ENCODE measurements at regions not wholly inside any gene's neighbourhood (a gene's known extent, or its start where the extent isn't known, plus 50 kb on each side); places are given as distances from the start of the nearest gene placed in this dataset.

DNA sequence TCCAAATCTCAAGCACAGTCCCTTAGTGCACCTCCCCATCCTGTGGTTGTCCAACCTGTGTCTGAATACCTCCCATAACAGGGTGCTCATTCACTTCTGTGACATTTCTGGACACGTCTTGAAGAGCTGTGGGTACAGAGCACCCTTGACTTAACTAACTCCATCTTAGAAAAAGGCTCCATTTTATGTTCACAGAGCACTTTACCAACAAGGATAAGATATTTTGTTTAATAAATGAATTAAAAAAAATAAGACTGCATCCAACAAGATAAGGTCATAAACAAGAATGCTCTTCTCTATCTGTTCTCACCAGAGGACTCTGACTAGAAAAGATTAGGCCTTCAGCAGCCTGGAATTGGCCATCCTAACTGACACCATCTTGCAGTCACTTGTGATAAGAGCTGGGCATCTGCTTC, 335.2 kb upstream of the ZNF32 start:
- ATAC-seq: no peak
- intact Hi-C loops (cut with DNase I, micrococcal nuclease): no loop called here

DNA sequence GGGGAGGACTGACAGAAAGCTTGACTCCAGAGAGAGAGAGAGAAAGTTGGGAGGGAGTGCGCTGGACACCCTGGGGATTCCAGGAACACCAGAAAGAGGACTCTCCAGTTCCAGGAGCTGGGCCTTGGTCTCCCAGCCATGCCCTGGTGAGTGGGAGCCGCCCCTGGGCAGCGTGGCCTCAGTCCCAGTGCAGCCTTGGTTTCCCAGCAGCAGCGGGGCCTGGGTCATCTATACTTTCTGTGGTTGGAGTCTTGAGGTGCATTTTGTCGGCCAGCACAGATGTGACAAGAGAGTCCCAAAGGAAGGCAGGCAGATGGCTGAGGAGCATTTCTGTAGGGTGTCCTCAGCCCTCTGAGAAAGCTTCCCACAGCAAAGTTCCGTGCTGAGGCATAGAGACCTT, 334.7 kb upstream of the ZNF32 start:
- ChIA-PET POLR2A (no interaction called here), CTCF (interaction anchor here (0.6 kb wide), 1 partner anchor 55 kb away, joined by 3 read pairs; no protein-coding TSS in a partner anchor)
- Mint-ChIP-seq H3K4me1 (peaks cover 6% of the 10 kb centered on the region), H3K4me3 (no peak overlapping the region), H3K36me3 (ENCODE audit: low read depth) (no peaks in the 10 kb centered on the region), H3K27ac (no peak overlapping the region), H3K27me3 (no peaks in the 10 kb centered on the region), H3K9me3 (ENCODE audit: low read depth) (no peaks in the 10 kb centered on the region)
- DNase-seq (no peak), ATAC-seq (no peak)
- intact Hi-C loops (cut with DNase I, micrococcal nuclease): no loop called here

More for the DNA sequence above, 335.2 kb upstream of the ZNF32 start:
- no peaks in the 10 kb centered on the region for H3K36me3 Mint-ChIP-seq (ENCODE audit: low read depth)
- CTCF ChIA-PET: interaction anchor here (0.6 to 1.1 kb wide), 3 partner anchors 9 to 1266 kb away, joined by 3 read pairs; no protein-coding TSS in a partner anchor
- H3K4me3 Mint-ChIP-seq: no peak overlapping the region
- H3K27ac Mint-ChIP-seq: no peak overlapping the region
- no peaks in the 10 kb centered on the region for H3K9me3 Mint-ChIP-seq (ENCODE audit: low read depth)
- H3K27me3 Mint-ChIP-seq: no peaks in the 10 kb centered on the region
- peaks cover 6% of the 10 kb centered on the region for H3K4me1 Mint-ChIP-seq
- no peak for DNase-seq
- POLR2A ChIA-PET: no interaction called here

DNA sequence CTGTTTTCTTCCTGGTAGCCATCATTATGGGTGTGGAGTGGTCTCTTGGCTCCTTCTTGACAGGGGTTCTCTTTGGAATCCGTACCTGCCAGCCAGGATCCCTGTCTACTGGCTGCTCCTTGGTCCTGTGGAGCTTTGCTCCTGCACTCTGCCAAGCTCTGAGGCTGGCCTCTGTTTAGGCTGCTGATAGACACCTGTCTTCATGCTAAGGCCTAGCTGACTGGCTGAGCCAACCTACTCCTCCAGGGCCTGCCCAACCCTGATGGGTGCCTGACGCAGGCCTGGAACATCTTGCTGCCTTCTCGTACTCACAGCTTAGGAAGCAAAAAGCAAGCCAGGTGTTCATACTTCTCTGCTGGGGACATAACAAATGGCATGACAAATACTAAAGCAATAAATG, 333.6 kb upstream of the ZNF32 start:
- H3K27me3 Mint-ChIP-seq: no peaks in the 10 kb centered on the region
- ATAC-seq: no peak
- DNase-seq: no peak
- H3K9me3 Mint-ChIP-seq (ENCODE audit: low read depth): no peaks in the 10 kb centered on the region
- intact Hi-C loops (cut with DNase I, micrococcal nuclease): no loop called here
- no peak overlapping the region for H3K27ac Mint-ChIP-seq
- POLR2A ChIA-PET: no interaction called here
- no peaks in the 10 kb centered on the region for H3K36me3 Mint-ChIP-seq (ENCODE audit: low read depth)
- no peak overlapping the region for H3K4me3 Mint-ChIP-seq
- peaks cover 6% of the 10 kb centered on the region for H3K4me1 Mint-ChIP-seq
- CTCF ChIA-PET: no interaction called here

DNA sequence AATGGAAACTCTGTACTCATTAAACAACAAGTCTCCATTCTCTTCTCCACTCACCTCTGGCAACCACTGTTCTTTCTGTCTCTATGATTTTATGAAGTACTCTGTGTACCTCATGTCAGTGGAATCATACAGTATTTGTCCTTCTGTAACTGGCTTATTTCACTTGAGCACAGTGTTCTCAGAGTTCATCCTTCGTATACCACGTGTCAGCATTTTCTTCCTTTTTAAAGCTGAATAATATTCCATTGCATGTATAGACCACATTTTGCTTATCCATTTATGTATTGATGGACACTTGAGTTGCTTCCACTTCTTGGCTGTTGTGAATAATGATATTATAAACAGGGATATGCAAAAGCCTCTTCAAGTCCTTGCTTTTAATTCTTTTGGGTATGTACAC, 333.0 kb upstream of the ZNF32 start:
- Mint-ChIP-seq H3K9me3 (ENCODE audit: low read depth) (no peaks in the 10 kb centered on the region), H3K4me1 (peaks cover 6% of the 10 kb centered on the region), H3K4me3 (no peak overlapping the region), H3K27ac (no peak overlapping the region), H3K36me3 (ENCODE audit: low read depth) (no peaks in the 10 kb centered on the region), H3K27me3 (no peaks in the 10 kb centered on the region)
- ATAC-seq (no peak), DNase-seq (no peak)
- intact Hi-C loops (cut with DNase I, micrococcal nuclease): no loop called here
- POLR2A ChIA-PET: no interaction called here
- CTCF ChIA-PET: no interaction called here

DNA sequence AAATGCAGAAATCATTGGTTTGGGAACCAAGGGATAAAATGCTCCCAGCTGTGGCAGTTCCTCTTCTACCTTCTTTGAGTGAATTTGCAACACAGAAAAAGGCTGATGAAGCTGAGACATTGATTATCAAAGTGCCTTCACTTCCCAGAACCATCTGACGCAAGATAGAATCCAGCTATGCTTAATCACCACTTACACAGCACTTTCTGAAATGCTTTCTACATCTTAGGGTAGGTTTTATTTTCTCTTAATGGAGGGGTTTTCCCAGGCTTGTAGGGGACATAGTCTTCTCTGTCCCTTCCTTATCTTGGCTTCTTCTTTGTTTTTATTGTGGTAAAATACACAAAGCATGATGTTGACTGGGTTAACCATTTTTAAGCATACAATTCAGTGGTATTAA, 332.6 kb upstream of the ZNF32 start:
- Mint-ChIP-seq H3K4me1 (peaks cover 6% of the 10 kb centered on the region), H3K36me3 (ENCODE audit: low read depth) (no peaks in the 10 kb centered on the region), H3K4me3 (no peak overlapping the region), H3K27me3 (no peaks in the 10 kb centered on the region), H3K9me3 (ENCODE audit: low read depth) (no peaks in the 10 kb centered on the region), H3K27ac (no peak overlapping the region)
- POLR2A ChIA-PET: no interaction called here
- ATAC-seq (no peak), DNase-seq (no peak)
- intact Hi-C loops (cut with DNase I, micrococcal nuclease): no loop called here
- CTCF ChIA-PET: interaction anchor here (0.6 kb wide), 1 partner anchor 59 kb away, joined by 3 read pairs; no protein-coding TSS in a partner anchor

DNA sequence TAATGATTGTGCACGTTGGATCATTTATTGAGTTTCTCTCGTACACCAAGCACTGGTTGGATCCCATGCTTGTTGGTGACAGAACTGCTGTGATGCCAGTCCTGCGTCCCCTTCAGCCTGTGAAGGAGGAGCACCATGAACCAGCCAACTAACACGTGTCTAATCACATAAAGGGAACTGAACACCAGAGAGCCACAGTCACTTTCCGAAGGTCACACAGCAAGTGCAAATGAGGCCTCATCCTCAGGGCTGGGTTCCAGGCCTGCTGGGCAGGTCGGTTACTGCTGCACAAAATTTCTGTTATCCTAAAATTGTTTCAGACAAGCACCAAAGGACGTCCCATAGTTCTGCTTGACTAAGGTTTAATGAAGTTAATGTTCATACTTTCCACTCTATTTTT, 332.0 kb upstream of the ZNF32 start:
- DNase-seq (no peak), ATAC-seq (no peak)
- ChIA-PET CTCF (interaction anchor here (0.6 kb wide), 1 partner anchor 60 kb away, joined by 3 read pairs; no protein-coding TSS in a partner anchor), POLR2A (no interaction called here)
- no peaks in the 10 kb centered on the region for H3K9me3 Mint-ChIP-seq (ENCODE audit: low read depth)
- no peak overlapping the region for H3K27ac Mint-ChIP-seq
- intact Hi-C loops (cut with DNase I, micrococcal nuclease): no loop called here
- H3K36me3 Mint-ChIP-seq (ENCODE audit: low read depth): no peaks in the 10 kb centered on the region
- H3K4me3 Mint-ChIP-seq: no peak overlapping the region
- H3K4me1 Mint-ChIP-seq: peaks cover 6% of the 10 kb centered on the region
- no peaks in the 10 kb centered on the region for H3K27me3 Mint-ChIP-seq

DNA sequence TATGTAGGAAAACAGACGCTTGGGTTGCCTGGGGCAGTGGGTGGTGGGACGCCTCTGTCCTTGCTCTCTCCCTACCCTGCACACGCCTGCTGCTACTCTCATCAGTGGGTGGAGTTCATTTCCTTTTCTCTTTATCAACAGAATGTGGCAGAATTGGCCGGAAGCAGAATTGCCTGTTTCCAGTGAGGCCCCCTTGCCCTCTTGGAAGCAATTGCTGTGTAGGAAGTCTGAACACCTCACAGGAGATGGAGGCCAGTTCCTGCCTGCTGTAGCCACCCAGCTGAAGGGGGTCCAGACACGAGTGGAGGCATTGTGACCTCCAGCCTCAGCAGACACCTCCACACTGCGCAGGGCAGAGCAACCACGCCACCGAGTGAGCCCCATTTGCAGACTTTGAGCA, 331.6 kb upstream of the ZNF32 start:
- no peak for DNase-seq
- no peak for ATAC-seq
- H3K4me3 Mint-ChIP-seq: no peak overlapping the region
- H3K27me3 Mint-ChIP-seq: no peaks in the 10 kb centered on the region
- ChIA-PET CTCF (no interaction called here), POLR2A (no interaction called here)
- H3K9me3 Mint-ChIP-seq (ENCODE audit: low read depth): no peaks in the 10 kb centered on the region
- H3K4me1 Mint-ChIP-seq: peaks cover 6% of the 10 kb centered on the region
- H3K27ac Mint-ChIP-seq: no peak overlapping the region
- H3K36me3 Mint-ChIP-seq (ENCODE audit: low read depth): no peaks in the 10 kb centered on the region
- intact Hi-C loops (cut with DNase I, micrococcal nuclease): no loop called here

DNA sequence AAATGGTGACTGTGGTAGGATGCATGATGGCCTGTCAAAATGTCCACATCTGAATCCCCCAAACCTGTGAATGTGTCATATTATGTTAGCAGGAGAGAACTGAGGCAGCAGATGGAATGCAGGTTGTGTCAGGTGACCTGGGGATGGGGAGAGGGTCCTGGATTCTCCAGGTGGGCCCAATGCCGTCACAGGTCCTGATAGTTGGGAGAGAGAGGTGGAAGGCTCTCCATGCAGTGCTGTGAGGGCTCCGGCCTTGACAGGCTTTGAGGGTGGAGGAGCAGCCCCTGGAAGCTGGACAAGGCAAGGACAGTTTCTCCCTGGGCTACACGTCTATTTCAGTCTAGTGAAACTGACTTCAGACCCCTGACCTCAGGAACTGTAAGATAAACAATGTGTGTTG, 330.9 kb upstream of the ZNF32 start:
- H3K27ac Mint-ChIP-seq: no peak overlapping the region

DNA sequence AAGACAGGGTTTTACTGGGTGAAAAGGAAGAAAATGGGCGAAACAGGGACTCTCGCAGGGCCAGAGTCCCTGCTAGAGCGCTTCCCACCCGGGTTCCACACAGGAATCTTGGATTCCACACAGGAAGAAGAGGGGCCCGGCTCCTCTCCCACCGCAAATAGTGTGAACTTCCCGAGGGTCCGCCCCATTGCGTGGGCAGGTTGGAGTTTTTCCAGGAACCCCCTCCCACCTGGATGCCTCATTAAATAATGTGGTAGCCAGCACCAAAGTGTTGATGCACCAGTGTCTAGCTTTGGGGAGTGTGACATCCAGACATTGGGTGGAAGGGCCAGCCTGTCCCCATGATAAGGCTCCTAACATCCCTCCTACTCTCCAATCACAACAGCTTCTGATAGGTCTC, 330.3 kb upstream of the ZNF32 start:
- CTCF ChIA-PET: interaction anchor here (0.6 kb wide), 1 partner anchor 1221 kb away, joined by 3 read pairs; no protein-coding TSS in a partner anchor
- no peak for DNase-seq
- POLR2A ChIA-PET: interaction anchor here (0.6 kb wide), 1 partner anchor 310 kb away, joined by 5 read pairs; no protein-coding TSS in a partner anchor
- H3K4me1 Mint-ChIP-seq: peaks cover 6% of the 10 kb centered on the region
- no peaks in the 10 kb centered on the region for H3K9me3 Mint-ChIP-seq (ENCODE audit: low read depth)
- no peak overlapping the region for H3K4me3 Mint-ChIP-seq
- ATAC-seq: no peak
- intact Hi-C loops (cut with DNase I, micrococcal nuclease): no loop called here
- no peak overlapping the region for H3K27ac Mint-ChIP-seq
- no peaks in the 10 kb centered on the region for H3K27me3 Mint-ChIP-seq
- H3K36me3 Mint-ChIP-seq (ENCODE audit: low read depth): no peaks in the 10 kb centered on the region

More for the DNA sequence above, 330.9 kb upstream of the ZNF32 start:
- ChIA-PET POLR2A (no interaction called here), CTCF (no interaction called here)
- H3K4me1 Mint-ChIP-seq: peaks cover 6% of the 10 kb centered on the region
- H3K4me3 Mint-ChIP-seq: no peak overlapping the region
- no peaks in the 10 kb centered on the region for H3K36me3 Mint-ChIP-seq (ENCODE audit: low read depth)
- DNase-seq: no peak
- H3K9me3 Mint-ChIP-seq (ENCODE audit: low read depth): no peaks in the 10 kb centered on the region
- no peaks in the 10 kb centered on the region for H3K27me3 Mint-ChIP-seq
- intact Hi-C loops (cut with DNase I, micrococcal nuclease): no loop called here
- ATAC-seq: no peak

DNA sequence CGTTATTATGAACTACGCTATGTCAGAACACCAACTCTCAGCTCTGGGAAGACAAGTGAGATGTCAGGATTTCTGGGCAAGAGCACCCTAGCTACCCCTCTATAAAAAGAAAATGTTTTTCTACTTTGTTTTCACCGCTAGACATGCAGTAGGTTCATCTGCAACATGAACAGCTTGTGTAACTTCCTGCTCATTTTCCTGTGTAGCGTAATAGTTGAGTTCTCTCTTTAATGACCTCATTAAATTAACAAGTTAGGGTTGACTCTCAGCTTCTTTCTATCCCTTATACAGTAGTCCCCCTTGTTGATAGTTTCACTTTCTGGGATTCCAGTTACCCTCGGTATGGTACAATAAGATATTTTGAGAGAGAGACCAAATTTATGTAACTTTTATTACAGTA, 329.4 kb upstream of the ZNF32 start:
- peaks cover 6% of the 10 kb centered on the region for H3K4me1 Mint-ChIP-seq
- no peak for ATAC-seq
- POLR2A ChIA-PET: no interaction called here

DNA sequence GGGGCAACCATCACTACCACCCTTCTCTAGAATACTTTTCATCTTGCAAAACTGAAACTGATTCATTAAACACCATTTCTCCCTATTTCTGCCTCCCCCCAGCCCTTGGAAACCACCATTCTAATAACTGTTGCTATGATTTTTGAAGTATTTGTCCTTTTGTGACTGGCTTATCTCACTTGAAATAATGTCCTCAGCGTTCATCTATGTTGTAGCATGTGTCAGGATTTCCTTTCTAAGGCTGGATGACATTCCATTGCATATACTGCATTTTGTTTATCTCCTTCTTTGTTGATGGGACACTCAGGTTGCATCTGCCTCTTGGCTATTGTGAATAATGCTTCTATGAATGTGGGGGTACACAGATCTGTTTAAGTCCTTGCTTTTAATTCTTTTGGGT, 327.6 kb upstream of the ZNF32 start:
- peaks cover 6% of the 10 kb centered on the region for H3K4me1 Mint-ChIP-seq
- no peak overlapping the region for H3K4me3 Mint-ChIP-seq
- ChIA-PET CTCF (no interaction called here), POLR2A (no interaction called here)
- H3K36me3 Mint-ChIP-seq (ENCODE audit: low read depth): no peaks in the 10 kb centered on the region
- no peak for ATAC-seq
- H3K9me3 Mint-ChIP-seq (ENCODE audit: low read depth): no peaks in the 10 kb centered on the region
- DNase-seq: no peak
- H3K27ac Mint-ChIP-seq: no peak overlapping the region
- intact Hi-C loops (cut with DNase I, micrococcal nuclease): no loop called here
- H3K27me3 Mint-ChIP-seq: no peaks in the 10 kb centered on the region

More for the DNA sequence above, 329.4 kb upstream of the ZNF32 start:
- H3K27me3 Mint-ChIP-seq: no peaks in the 10 kb centered on the region
- intact Hi-C loops (cut with DNase I, micrococcal nuclease): no loop called here
- H3K27ac Mint-ChIP-seq: no peak overlapping the region
- no peak overlapping the region for H3K4me3 Mint-ChIP-seq
- no peaks in the 10 kb centered on the region for H3K36me3 Mint-ChIP-seq (ENCODE audit: low read depth)
- CTCF ChIA-PET: no interaction called here
- no peak for DNase-seq
- no peaks in the 10 kb centered on the region for H3K9me3 Mint-ChIP-seq (ENCODE audit: low read depth)

DNA sequence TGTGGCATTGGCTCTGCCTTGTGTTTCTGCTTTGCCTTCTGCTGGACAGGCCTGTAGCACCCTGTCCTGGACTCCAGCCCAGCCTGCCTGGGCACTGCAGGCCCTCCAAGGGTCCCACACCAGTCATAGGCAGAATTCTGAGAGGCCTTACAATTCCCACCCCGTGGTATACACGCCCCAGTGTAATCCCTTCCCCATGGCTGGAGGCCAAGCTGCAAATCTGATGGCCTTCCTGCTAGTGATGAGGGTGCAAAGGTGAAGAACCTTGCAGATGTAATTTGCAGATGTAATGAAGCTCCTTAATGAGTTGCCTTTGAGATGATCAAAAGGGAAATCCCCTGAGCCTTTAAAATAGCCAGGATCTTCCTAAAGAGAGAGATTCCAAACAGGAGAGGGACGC, 325.1 kb upstream of the ZNF32 start:
- intact Hi-C loops (cut with DNase I, micrococcal nuclease): no loop called here
- DNase-seq: no peak
- peaks cover 2% of the 10 kb centered on the region for H3K27me3 Mint-ChIP-seq
- no peak for ATAC-seq
- ChIA-PET POLR2A (no interaction called here), CTCF (no interaction called here)
- H3K4me3 Mint-ChIP-seq: no peak overlapping the region
- no peaks in the 10 kb centered on the region for H3K4me1 Mint-ChIP-seq
- H3K9me3 Mint-ChIP-seq (ENCODE audit: low read depth): no peaks in the 10 kb centered on the region
- no peak overlapping the region for H3K27ac Mint-ChIP-seq
- H3K36me3 Mint-ChIP-seq (ENCODE audit: low read depth): no peaks in the 10 kb centered on the region

Data from activated CD4-positive, alpha-beta T cell treated with anti-CD3 and anti-CD28 coated beads for 36 hours (primary cell).